ENCODE measurements at regions not wholly inside any gene's neighbourhood (a gene's known extent, or its start where the extent isn't known, plus 50 kb on each side); places are given as distances from the start of the nearest gene placed in this dataset.
"Not testable (repeated sequence)": the region's sequence is repeated elsewhere in the genome, so short reads cannot be mapped to it uniquely, and the experiment has no call there.

GRCh38 chr3:177498037-177498857 is 301.0 kb upstream of the TBL1XR1 start:
- Mint-ChIP-seq H3K27ac (no peak overlapping the region), H3K4me1 (peaks cover 2% of the 10 kb centered on the region), H3K9me3 (no peaks in the 10 kb centered on the region), H3K27me3 (no peaks in the 10 kb centered on the region), H3K4me3 (no peak overlapping the region), H3K36me3 (no peaks in the 10 kb centered on the region)
- DNase-seq, result no peak

- DNase-seq, H3K9me3 Mint-ChIP-seq, H3K4me3 Mint-ChIP-seq, H3K36me3 Mint-ChIP-seq, H3K27me3 Mint-ChIP-seq, H3K27ac Mint-ChIP-seq, H3K4me1 Mint-ChIP-seq: not testable (repeated sequence)
Observed at GRCh38 chr3:177499039-177499438, 301.8 kb upstream of the TBL1XR1 start.

GRCh38 chr3:177499779-177500423 is 302.6 kb upstream of the TBL1XR1 start:
- no peak overlapping the region for H3K4me3 Mint-ChIP-seq
- no peaks in the 10 kb centered on the region for H3K9me3 Mint-ChIP-seq
- H3K27me3 Mint-ChIP-seq, result no peaks in the 10 kb centered on the region
- H3K4me1 Mint-ChIP-seq, result peaks cover 2% of the 10 kb centered on the region
- H3K27ac Mint-ChIP-seq, result no peak overlapping the region
- no peaks in the 10 kb centered on the region for H3K36me3 Mint-ChIP-seq
- no peak for DNase-seq

DNA sequence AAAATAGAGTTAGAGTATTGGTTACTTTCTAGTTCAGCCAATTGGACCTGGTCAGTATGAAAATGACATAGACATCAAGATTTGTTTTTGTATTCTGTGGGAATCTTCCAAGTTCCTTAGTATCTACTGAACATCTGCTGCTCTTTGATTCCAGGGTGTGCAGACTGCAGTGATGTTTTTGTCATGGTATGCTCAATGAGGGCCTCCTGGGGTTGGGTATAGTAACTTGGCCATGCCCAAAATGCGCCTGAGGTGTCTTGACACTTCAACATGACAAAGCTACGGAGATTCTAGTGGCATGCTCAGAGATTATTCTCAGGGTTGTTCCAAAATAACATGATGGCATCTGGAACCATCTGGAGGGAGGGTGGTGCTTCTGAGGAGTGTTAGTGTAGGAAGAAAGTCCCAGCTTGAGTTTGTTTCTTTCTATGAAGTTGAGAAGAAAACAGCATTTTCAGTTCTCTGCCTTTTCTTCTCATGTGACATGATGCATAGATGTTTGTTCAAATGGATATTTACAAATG is 313.5 kb upstream of the TBL1XR1 start:
- DNase-seq, result no peak
- Mint-ChIP-seq H3K27me3 (no peaks in the 10 kb centered on the region), H3K9me3 (peaks cover 4% of the 10 kb centered on the region), H3K4me3 (no peak overlapping the region), H3K4me1 (no peaks in the 10 kb centered on the region), H3K27ac (no peak overlapping the region), H3K36me3 (no peaks in the 10 kb centered on the region)

- Mint-ChIP-seq H3K4me1 (no peaks in the 10 kb centered on the region), H3K27ac (no peak overlapping the region), H3K27me3 (no peaks in the 10 kb centered on the region), H3K4me3 (no peak overlapping the region), H3K9me3 (peaks cover 2% of the 10 kb centered on the region), H3K36me3 (no peaks in the 10 kb centered on the region)
- DNase-seq, result no peak
Observed at GRCh38 chr3:177512945-177513814, 315.9 kb upstream of the TBL1XR1 start.

DNA sequence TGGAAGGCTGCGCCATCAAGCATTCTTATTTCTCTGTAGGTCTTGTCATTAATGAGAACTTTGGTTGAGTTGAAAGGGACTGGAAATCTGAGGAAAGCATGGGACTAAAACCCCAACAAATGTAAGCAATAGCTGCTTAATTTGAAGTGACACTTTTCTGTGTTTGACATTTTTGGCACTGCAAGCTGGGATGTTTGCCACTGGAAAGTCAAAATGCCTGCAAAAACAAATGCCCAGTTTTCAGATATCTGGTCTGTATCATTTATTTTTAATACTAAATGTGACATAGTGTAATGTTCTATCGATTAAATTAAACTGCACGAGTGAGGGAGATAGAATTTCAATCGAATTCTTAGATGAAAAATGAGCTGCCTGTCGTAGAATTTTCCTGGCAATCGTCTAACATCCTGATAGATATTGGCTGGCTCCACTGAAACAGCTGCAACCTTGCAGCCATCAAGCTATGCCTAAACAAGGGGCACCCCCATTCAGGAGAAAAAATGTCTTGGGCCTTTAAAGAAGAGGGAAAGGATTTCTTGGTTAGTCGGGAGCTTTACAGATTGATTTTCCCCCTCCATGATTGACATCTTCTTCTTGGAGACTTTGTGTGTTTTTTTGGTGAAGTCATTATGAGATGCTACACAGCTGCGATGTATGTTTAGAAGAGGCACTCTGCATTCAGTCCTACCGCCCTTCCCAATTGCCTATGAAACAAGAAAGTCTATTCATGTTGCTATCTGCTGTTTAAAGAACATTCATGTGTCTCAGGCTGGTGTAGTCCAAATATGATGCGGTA is 316.7 kb upstream of the TBL1XR1 start:
- no peaks in the 10 kb centered on the region for H3K4me1 Mint-ChIP-seq
- H3K9me3 Mint-ChIP-seq, result no peaks in the 10 kb centered on the region
- no peak overlapping the region for H3K4me3 Mint-ChIP-seq
- DNase-seq, result no peak
- H3K27ac Mint-ChIP-seq, result no peak overlapping the region
- no peaks in the 10 kb centered on the region for H3K27me3 Mint-ChIP-seq
- no peaks in the 10 kb centered on the region for H3K36me3 Mint-ChIP-seq

GRCh38 chr3:177514611-177515499 is 317.6 kb upstream of the TBL1XR1 start:
- no peaks in the 10 kb centered on the region for H3K27me3 Mint-ChIP-seq
- no peaks in the 10 kb centered on the region for H3K9me3 Mint-ChIP-seq
- no peak overlapping the region for H3K27ac Mint-ChIP-seq
- DNase-seq, result no peak
- no peaks in the 10 kb centered on the region for H3K36me3 Mint-ChIP-seq
- H3K4me1 Mint-ChIP-seq, result no peaks in the 10 kb centered on the region
- no peak overlapping the region for H3K4me3 Mint-ChIP-seq

DNA sequence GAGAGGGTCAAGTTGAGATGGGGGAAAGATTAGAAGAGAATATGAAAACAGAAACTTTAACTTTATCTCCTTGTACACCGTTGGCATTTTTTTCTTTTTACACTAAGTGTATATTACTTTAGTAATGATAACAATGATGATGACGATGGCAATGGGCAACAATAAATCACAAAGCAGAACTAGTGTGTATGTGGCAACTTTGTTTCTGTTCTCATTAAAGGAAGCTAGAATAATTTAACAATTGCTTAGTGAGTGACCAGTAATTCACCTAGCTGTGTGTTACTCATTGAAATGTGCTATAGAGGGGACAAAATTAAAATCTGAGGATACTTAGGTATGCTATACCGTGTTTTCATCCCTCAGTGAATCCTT is 318.5 kb upstream of the TBL1XR1 start:
- no peak for DNase-seq
- H3K4me1 Mint-ChIP-seq, result no peaks in the 10 kb centered on the region

GRCh38 chr3:177516158-177517011 is 319.1 kb upstream of the TBL1XR1 start:
- Mint-ChIP-seq H3K36me3 (no peaks in the 10 kb centered on the region), H3K4me1 (no peaks in the 10 kb centered on the region), H3K9me3 (no peaks in the 10 kb centered on the region), H3K27ac (no peak overlapping the region), H3K4me3 (no peak overlapping the region), H3K27me3 (no peaks in the 10 kb centered on the region)
- DNase-seq, result no peak

More for the DNA sequence above, 318.5 kb upstream of the TBL1XR1 start:
- no peaks in the 10 kb centered on the region for H3K36me3 Mint-ChIP-seq
- no peak overlapping the region for H3K27ac Mint-ChIP-seq
- no peaks in the 10 kb centered on the region for H3K9me3 Mint-ChIP-seq
- no peak overlapping the region for H3K4me3 Mint-ChIP-seq
- no peaks in the 10 kb centered on the region for H3K27me3 Mint-ChIP-seq

- peaks cover 2% of the 10 kb centered on the region for H3K4me1 Mint-ChIP-seq
- no peaks in the 10 kb centered on the region for H3K9me3 Mint-ChIP-seq
- H3K36me3 Mint-ChIP-seq, result no peaks in the 10 kb centered on the region
- DNase-seq, result no peak
- no peaks in the 10 kb centered on the region for H3K27me3 Mint-ChIP-seq
- H3K27ac Mint-ChIP-seq, result no peak overlapping the region
- H3K4me3 Mint-ChIP-seq, result no peak overlapping the region
Observed at GRCh38 chr3:177517906-177518305, 320.6 kb upstream of the TBL1XR1 start.

- Mint-ChIP-seq H3K9me3 (no peaks in the 10 kb centered on the region), H3K27ac (no peak overlapping the region), H3K4me3 (no peak overlapping the region), H3K36me3 (no peaks in the 10 kb centered on the region), H3K27me3 (no peaks in the 10 kb centered on the region), H3K4me1 (peaks cover 6% of the 10 kb centered on the region)
- no peak for DNase-seq
Observed at GRCh38 chr3:177519588-177519987, 322.3 kb upstream of the TBL1XR1 start.

DNA sequence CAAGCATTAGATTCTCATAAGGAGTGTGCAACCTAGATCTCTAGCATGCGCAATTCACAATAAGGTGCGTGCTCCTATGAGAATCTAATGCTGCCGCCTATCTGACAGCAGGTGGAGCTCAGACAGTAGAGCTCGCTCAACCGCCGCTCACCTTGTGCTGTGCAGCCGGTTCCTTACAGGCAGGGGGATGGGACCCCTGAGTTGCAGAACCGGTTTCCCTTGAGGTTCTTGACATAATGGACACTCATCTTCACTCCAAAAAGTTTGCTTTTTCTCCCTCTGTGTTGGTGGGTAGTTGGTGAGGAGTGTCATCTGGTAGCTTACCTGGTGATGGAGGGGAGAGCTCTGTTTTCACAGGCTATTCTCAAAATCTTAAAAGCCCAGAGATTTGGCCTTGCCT is 324.0 kb upstream of the TBL1XR1 start:
- Mint-ChIP-seq H3K36me3 (peaks cover 2% of the 10 kb centered on the region), H3K27ac (no peak overlapping the region), H3K4me1 (peaks cover 8% of the 10 kb centered on the region), H3K4me3 (no peak overlapping the region), H3K27me3 (no peaks in the 10 kb centered on the region), H3K9me3 (peaks cover 2% of the 10 kb centered on the region)
- DNase-seq, result no peak

DNA sequence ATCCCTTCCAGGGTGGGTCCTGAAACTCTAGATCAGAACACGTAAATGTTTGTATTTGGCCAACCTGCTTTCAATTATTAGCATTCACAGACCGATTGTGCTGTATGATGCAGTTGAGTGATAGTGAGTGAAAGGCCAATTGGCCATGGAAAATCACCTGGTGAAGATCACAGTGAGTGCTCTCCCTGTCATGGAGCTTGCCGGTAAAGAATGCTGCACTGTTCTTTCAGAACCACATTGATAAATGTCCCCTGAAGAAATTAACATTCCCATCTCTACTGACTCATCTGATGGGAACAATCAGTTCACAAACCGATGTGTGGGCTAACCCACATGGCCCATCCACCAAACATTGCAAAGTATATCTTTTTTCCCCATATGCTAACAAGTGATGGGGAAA is 324.8 kb upstream of the TBL1XR1 start:
- Mint-ChIP-seq H3K27me3 (no peaks in the 10 kb centered on the region), H3K9me3 (peaks cover 2% of the 10 kb centered on the region), H3K27ac (no peak overlapping the region), H3K36me3 (peaks cover 2% of the 10 kb centered on the region), H3K4me1 (peaks cover 8% of the 10 kb centered on the region), H3K4me3 (no peak overlapping the region)
- DNase-seq, result no peak
